PFSK-1 (cell line): ENCODE measurements at regions not wholly inside any gene's neighbourhood (a gene's known extent, or its start where the extent isn't known, plus 50 kb on each side); places are given as distances from the start of the nearest gene placed in this dataset.

Experiments used
- FOXP2 ChIP-seq: optimal IDR thresholded peaks from 2 replicates; pipeline ENCODE3; 2011; ENCODE audit warnings: borderline replicate concordance, control low read depth, inconsistent platforms; ENCODE audit not compliant: insufficient read depth; ENCODE audit errors: extremely low read length, extremely low read depth
- POLR2AphosphoS5 ChIP-seq: IDR thresholded peaks from 2 replicates; pipeline ENCODE4 v1.6.1; 2012; ENCODE audit warnings: low read depth, mild to moderate bottlenecking, control low read depth, low read length, moderate library complexity
- REST ChIP-seq, 2 experiments: IDR thresholded peaks; 2 replicates each; pipeline versions ENCODE4 v1.6.1 to v1.8.0; 2011 to 2012; ENCODE audit warnings: low read depth in 2 of 2, low read length in 2 of 2, control low read depth in 1 of 2, inconsistent platforms in 1 of 2, mild to moderate bottlenecking in 1 of 2, moderate library complexity in 1 of 2; ENCODE audit not compliant: insufficient read depth in 1 of 2

DNA sequence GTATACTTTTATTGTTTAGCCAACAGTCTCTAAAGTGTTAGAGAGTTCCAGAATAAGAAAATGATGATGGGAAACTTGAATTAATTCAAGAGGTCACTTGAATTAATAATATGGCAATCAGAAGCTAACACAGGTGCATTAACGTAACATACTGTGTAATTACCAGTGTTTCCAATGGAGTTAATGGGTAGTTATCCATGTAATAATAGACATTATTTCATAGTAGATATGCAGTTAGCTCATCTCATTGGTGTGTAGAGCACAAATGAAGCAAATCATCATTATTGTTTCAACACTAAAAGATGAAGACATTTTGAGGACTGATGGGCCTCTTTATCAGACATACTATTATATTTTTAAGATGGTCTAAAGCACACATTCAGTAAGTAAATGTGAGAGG lies 460.3 kb upstream of the HNRNPA3 start:
- TF ChIP-seq POLR2AphosphoS5: no peak
- no peak for TF ChIP-seq REST (IDR thresholded peaks at IDR 0.05; ENCODE audit: insufficient read depth in 1 of 2, low read depth in 2 of 2, low read length in 2 of 2)
- no peak for TF ChIP-seq FOXP2
